HG02970 (cell line): ENCODE measurements at regions not wholly inside any gene's neighbourhood (a gene's known extent, or its start where the extent isn't known, plus 50 kb on each side); places are given as distances from the start of the nearest gene placed in this dataset.

Source experiments
- ATAC-seq: cut with Tn5 transposase; IDR thresholded peaks from one replicate; pipeline ENCODE4 v1.9.1; 2021; ENCODE audit warnings: mild to moderate bottlenecking, moderate library complexity, moderate number of reproducible peaks; ENCODE audit not compliant: unreplicated experiment, low FRiP score

- ATAC-seq = no peak
Observed at GRCh38 chr7:46745707-46746090, 824.6 kb upstream of the IGFBP3 start.

- no peak for ATAC-seq
Observed at GRCh38 chr7:46744957-46745706, 824.1 kb upstream of the IGFBP3 start.

GRCh38 chr7:46742601-46743000 is 821.5 kb upstream of the IGFBP3 start:
- ATAC-seq = no peak

GRCh38 chr7:46741938-46742540 is 821.0 kb upstream of the IGFBP3 start:
- no peak for ATAC-seq

- ATAC-seq = no peak
Observed at GRCh38 chr7:46741181-46741580, 820.1 kb upstream of the IGFBP3 start.

- ATAC-seq = no peak
Observed at GRCh38 chr7:46739518-46740234, 818.6 kb upstream of the IGFBP3 start.

GRCh38 chr7:46738796-46739195 is 817.7 kb upstream of the IGFBP3 start:
- ATAC-seq = no peak

- ATAC-seq = no peak
Observed at GRCh38 chr7:46738165-46738564, 817.1 kb upstream of the IGFBP3 start.

- no peak for ATAC-seq
Observed at GRCh38 chr7:46725838-46726237, 804.8 kb upstream of the IGFBP3 start.

- ATAC-seq = no peak
Observed at GRCh38 chr7:46725136-46725535, 804.1 kb upstream of the IGFBP3 start.

- no peak for ATAC-seq
Observed at GRCh38 chr7:46723742-46724141, 802.7 kb upstream of the IGFBP3 start.

- ATAC-seq = no peak
Observed at GRCh38 chr7:46723003-46723402, 801.9 kb upstream of the IGFBP3 start.

GRCh38 chr7:46720761-46721160 is 799.7 kb upstream of the IGFBP3 start:
- ATAC-seq = no peak

- ATAC-seq = no peak
Observed at GRCh38 chr7:46719616-46720015, 798.5 kb upstream of the IGFBP3 start.

GRCh38 chr7:46716926-46717325 is 795.9 kb upstream of the IGFBP3 start:
- no peak for ATAC-seq

- no peak for ATAC-seq
Observed at GRCh38 chr7:46715579-46715978, 794.5 kb upstream of the IGFBP3 start.

- ATAC-seq = no peak
Observed at GRCh38 chr7:46714904-46715303, 793.8 kb upstream of the IGFBP3 start.

GRCh38 chr7:46713868-46714596 is 793.0 kb upstream of the IGFBP3 start:
- no peak for ATAC-seq

GRCh38 chr7:46710927-46711326 is 789.9 kb upstream of the IGFBP3 start:
- no peak for ATAC-seq

GRCh38 chr7:46707973-46708372 is 786.9 kb upstream of the IGFBP3 start:
- ATAC-seq = no peak
